Stimulated activated CD4-positive, alpha-beta T cell treated with anti-CD3 and anti-CD28 coated beads, Interleukin-4, amount 100 ng/mL, for 4 hours (primary cell): ENCODE measurements at regions not wholly inside any gene's neighbourhood (a gene's known extent, or its start where the extent isn't known, plus 50 kb on each side); places are given as distances from the start of the nearest gene placed in this dataset.

Source experiments
- DNase-seq, 2 experiments: peaks; one replicate each; pipeline ENCODE4 v3.0.0-alpha.2; 2020

GRCh38 chr1:25053576-25054250 lies 123.6 kb upstream of the RUNX3 start:
- DNase-seq: no peak

- no peak for DNase-seq
Observed at GRCh38 chr1:25051906-25052305, 121.8 kb upstream of the RUNX3 start.

- no peak for DNase-seq
Observed at GRCh38 chr1:25051504-25051903, 121.4 kb upstream of the RUNX3 start.

GRCh38 chr1:25050165-25050564 lies 120.1 kb upstream of the RUNX3 start:
- no peak for DNase-seq

- no peak for DNase-seq
Observed at GRCh38 chr1:25049190-25049589, 119.1 kb upstream of the RUNX3 start.

GRCh38 chr1:25048728-25049127 lies 118.7 kb upstream of the RUNX3 start:
- no peak for DNase-seq

GRCh38 chr1:25047506-25048240 lies 117.6 kb upstream of the RUNX3 start:
- no peak for DNase-seq

GRCh38 chr1:25046194-25046532 lies 116.1 kb upstream of the RUNX3 start:
- no peak for DNase-seq

GRCh38 chr1:25045480-25046193 lies 115.6 kb upstream of the RUNX3 start:
- DNase-seq: no peak

GRCh38 chr1:25043228-25043580 lies 113.1 kb upstream of the RUNX3 start:
- DNase-seq: no peak

- DNase-seq: no peak
Observed at GRCh38 chr1:25042331-25043227, 112.5 kb upstream of the RUNX3 start.

GRCh38 chr1:25041916-25042315 lies 111.8 kb upstream of the RUNX3 start:
- DNase-seq: no peak

- DNase-seq: no peak
Observed at GRCh38 chr1:25040122-25040685, 110.1 kb upstream of the RUNX3 start.

GRCh38 chr1:25039229-25039628 lies 109.2 kb upstream of the RUNX3 start:
- DNase-seq: no peak

- DNase-seq: no peak
Observed at GRCh38 chr1:25038699-25039098, 108.6 kb upstream of the RUNX3 start.

GRCh38 chr1:25037174-25038074 lies 107.3 kb upstream of the RUNX3 start:
- DNase-seq: peak; percentile 55 to 67

- DNase-seq: no peak
Observed at GRCh38 chr1:25036117-25036546, 106.1 kb upstream of the RUNX3 start.

GRCh38 chr1:25035523-25036116 lies 105.5 kb upstream of the RUNX3 start:
- no peak for DNase-seq

- no peak for DNase-seq
Observed at GRCh38 chr1:25034736-25035522, 104.9 kb upstream of the RUNX3 start.
